Hepatocyte (in vitro differentiated cells): ENCODE measurements at regions not wholly inside any gene's neighbourhood (a gene's known extent, or its start where the extent isn't known, plus 50 kb on each side); places are given as distances from the start of the nearest gene placed in this dataset.

ENCODE experiments used
- EZH2 ChIP-seq: fragments of 200-600 bp; sonication (generic); IDR thresholded peaks from 2 replicates; pipeline ENCODE4 v1.6.1; 2016; ENCODE audit warnings: antibody characterized with exemption, mild to moderate bottlenecking, borderline replicate concordance
- EZH2phosphoT487 ChIP-seq: fragments of 200-600 bp; sonication (generic); IDR thresholded peaks from one replicate; pipeline ENCODE4 v1.6.1; 2018; ENCODE audit warnings: antibody characterized with exemption, mild to moderate bottlenecking, low read depth, moderate library complexity; ENCODE audit not compliant: unreplicated experiment, severe bottlenecking
- TF ChIP-seq, protein P1 (sequence below): fragments of 200-600 bp; sonication (generic); IDR thresholded peaks from 2 replicates; pipeline ENCODE4 v1.5.1; 2016; ENCODE audit warnings: antibody characterized with exemption, mild to moderate bottlenecking; ENCODE audit not compliant: poor library complexity

- no peak for TF ChIP-seq EZH2
- TF ChIP-seq, protein P1, sequence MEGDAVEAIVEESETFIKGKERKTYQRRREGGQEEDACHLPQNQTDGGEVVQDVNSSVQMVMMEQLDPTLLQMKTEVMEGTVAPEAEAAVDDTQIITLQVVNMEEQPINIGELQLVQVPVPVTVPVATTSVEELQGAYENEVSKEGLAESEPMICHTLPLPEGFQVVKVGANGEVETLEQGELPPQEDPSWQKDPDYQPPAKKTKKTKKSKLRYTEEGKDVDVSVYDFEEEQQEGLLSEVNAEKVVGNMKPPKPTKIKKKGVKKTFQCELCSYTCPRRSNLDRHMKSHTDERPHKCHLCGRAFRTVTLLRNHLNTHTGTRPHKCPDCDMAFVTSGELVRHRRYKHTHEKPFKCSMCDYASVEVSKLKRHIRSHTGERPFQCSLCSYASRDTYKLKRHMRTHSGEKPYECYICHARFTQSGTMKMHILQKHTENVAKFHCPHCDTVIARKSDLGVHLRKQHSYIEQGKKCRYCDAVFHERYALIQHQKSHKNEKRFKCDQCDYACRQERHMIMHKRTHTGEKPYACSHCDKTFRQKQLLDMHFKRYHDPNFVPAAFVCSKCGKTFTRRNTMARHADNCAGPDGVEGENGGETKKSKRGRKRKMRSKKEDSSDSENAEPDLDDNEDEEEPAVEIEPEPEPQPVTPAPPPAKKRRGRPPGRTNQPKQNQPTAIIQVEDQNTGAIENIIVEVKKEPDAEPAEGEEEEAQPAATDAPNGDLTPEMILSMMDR: no peak
- TF ChIP-seq EZH2phosphoT487: no peak
Measured at GRCh38 chr11:29184939-29185890, 831.6 kb downstream of the KCNA4 start.
